NB4 (cell line): ENCODE measurements at regions not wholly inside any gene's neighbourhood (a gene's known extent, or its start where the extent isn't known, plus 50 kb on each side); places are given as distances from the start of the nearest gene placed in this dataset.

Experiments
- CTCF ChIP-seq: IDR thresholded peaks from one replicate; pipeline ENCODE4 v1.5.1; 2012; ENCODE audit warnings: low read depth, low read length
- MAX ChIP-seq: IDR thresholded peaks from 2 replicates; pipeline ENCODE4 v1.6.1; 2011; ENCODE audit warnings: low read depth, low read length
- POLR2A ChIP-seq: IDR thresholded peaks from 2 replicates; pipeline ENCODE4 v1.6.1; 2011; ENCODE audit warnings: mild to moderate bottlenecking; ENCODE audit not compliant: insufficient read length; ENCODE audit errors: extremely low read depth

GRCh38 chr13:55410398-55411330 is 1730.1 kb upstream of the PRR20A start:
- TF ChIP-seq CTCF (no peak), POLR2A (no peak), MAX (no peak)
